ENCODE measurements at regions not wholly inside any gene's neighbourhood (a gene's known extent, or its start where the extent isn't known, plus 50 kb on each side); places are given as distances from the start of the nearest gene placed in this dataset.

- TF ChIP-seq POLR2AphosphoS5 (IDR thresholded peaks at IDR 0.05; ENCODE audit: control insufficient read depth, insufficient read depth, low read depth, low read length), result no peak
- TF ChIP-seq ZNF23 (CRISPR knock-in tag; IDR thresholded peaks at IDR 0.05), result no peak
- no peak for TF ChIP-seq CTCF (IDR thresholded peaks at IDR 0.05 in 2 of 3, conservative IDR thresholded peaks at IDR 0.05 in 1 of 3; ENCODE audit: insufficient read depth in 2 of 3, low read depth in 1 of 3, low read length in 3 of 3)
- TF ChIP-seq SMARCB1 (IDR thresholded peaks at IDR 0.05; ENCODE audit: insufficient read length, low read depth), result no peak
- TF ChIP-seq EP300 (IDR thresholded peaks at IDR 0.05; ENCODE audit: low read length), result no peak
These were observed 1267.0 kb upstream of the NCAM2 start for GRCh38 chr21:19731251-19731650.

Measured in K562 (cell line).